Tibial nerve (tissue), 4 donors: ENCODE measurements at regions not wholly inside any gene's neighbourhood (a gene's known extent, or its start where the extent isn't known, plus 50 kb on each side); places are given as distances from the start of the nearest gene placed in this dataset.

Source experiments
- EP300 ChIP-seq, 2 donors: sonication (generic); formaldehyde crosslinking; IDR thresholded peaks; one replicate each; pipeline ENCODE4 v1.6.1; 2017; ENCODE audit warnings: antibody characterized with exemption in 2 of 2, mild to moderate bottlenecking in 1 of 2
- POLR2A ChIP-seq, 2 donors: fragments of 450-650 bp; IDR thresholded peaks; one replicate each; pipeline ENCODE4 v1.6.1; 2017; ENCODE audit warnings: antibody characterized with exemption in 2 of 2, mild to moderate bottlenecking in 2 of 2, moderate library complexity in 2 of 2
- TF ChIP-seq, protein P1 (sequence below), 5 experiments: fragments of 200-600 bp in 3 of 5; fragments of 450-650 bp in 2 of 5; sonication (generic) in 3 of 5; IDR thresholded peaks; one replicate each; pipeline ENCODE4 v1.5.1; 2016 to 2019; ENCODE audit warnings: antibody characterized with exemption in 5 of 5, mild to moderate bottlenecking in 3 of 5, moderate library complexity in 2 of 5

DNA sequence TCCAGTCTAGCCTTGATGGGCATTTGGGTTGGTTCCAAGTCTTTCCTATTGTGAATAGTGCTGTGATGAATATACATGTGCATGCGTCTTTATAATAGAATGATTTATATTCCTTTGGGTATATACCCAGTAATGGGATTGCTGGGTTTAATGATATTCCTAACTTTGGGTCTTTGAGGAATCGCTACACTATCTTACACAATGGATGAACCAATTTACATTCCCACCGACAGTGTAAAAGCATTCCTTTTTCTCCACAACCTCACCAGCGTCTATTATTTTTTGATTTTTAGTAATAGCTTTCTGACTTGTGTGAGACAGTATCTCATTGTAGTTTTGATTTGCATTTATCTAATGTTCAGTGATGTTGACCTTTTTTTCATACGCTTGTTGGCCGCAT, 1040.1 kb downstream of the MAT2B start:
- TF ChIP-seq, protein P1, sequence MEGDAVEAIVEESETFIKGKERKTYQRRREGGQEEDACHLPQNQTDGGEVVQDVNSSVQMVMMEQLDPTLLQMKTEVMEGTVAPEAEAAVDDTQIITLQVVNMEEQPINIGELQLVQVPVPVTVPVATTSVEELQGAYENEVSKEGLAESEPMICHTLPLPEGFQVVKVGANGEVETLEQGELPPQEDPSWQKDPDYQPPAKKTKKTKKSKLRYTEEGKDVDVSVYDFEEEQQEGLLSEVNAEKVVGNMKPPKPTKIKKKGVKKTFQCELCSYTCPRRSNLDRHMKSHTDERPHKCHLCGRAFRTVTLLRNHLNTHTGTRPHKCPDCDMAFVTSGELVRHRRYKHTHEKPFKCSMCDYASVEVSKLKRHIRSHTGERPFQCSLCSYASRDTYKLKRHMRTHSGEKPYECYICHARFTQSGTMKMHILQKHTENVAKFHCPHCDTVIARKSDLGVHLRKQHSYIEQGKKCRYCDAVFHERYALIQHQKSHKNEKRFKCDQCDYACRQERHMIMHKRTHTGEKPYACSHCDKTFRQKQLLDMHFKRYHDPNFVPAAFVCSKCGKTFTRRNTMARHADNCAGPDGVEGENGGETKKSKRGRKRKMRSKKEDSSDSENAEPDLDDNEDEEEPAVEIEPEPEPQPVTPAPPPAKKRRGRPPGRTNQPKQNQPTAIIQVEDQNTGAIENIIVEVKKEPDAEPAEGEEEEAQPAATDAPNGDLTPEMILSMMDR (IDR thresholded peaks at IDR 0.05), result no peak
- no peak for TF ChIP-seq POLR2A (IDR thresholded peaks at IDR 0.05)
- TF ChIP-seq EP300 (IDR thresholded peaks at IDR 0.05), result no peak
